ENCODE measurements at regions not wholly inside any gene's neighbourhood (a gene's known extent, or its start where the extent isn't known, plus 50 kb on each side); places are given as distances from the start of the nearest gene placed in this dataset.

- DNase-seq (ENCODE audit: low spot score), result peak; percentile 59
Measured at GRCh38 chr4:104896660-104897645, 249.7 kb upstream of the TET2 start.

- DNase-seq (ENCODE audit: low spot score), result no peak
Measured at GRCh38 chr4:104899863-104900262, 246.8 kb upstream of the TET2 start.

- no peak for DNase-seq (ENCODE audit: low spot score)
Measured at GRCh38 chr4:104901438-104901837, 245.2 kb upstream of the TET2 start.

DNA sequence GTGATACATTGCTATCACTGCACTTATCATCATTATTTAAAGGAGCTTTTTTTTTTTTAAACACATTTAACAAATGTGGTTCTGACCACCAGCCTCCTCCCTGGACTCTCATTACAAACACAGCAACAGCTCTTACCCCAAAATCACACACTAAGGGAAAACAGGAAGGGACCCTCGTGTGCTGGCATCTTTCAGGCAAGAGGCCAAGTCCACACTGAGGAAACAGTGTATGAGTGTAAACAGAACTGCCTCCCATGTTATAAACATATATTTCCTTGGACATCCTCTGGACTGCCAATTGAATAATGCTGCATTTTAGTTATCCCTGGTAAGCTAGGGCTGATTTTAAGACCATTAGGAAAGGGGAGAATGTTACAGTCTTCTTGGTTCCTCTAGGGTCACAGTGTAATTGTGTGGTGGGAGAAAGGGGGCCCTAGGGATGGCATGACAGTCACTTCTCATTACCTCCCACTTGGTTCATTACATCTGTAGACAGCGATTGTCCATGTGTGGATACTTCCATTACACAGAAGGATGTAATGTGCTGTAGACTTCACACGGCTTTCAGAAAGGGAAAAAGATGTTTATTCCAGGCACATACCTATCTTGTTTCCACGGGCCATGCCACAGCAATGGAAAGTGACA, 244.6 kb upstream of the TET2 start:
- no peak for DNase-seq (ENCODE audit: low spot score)

DNA sequence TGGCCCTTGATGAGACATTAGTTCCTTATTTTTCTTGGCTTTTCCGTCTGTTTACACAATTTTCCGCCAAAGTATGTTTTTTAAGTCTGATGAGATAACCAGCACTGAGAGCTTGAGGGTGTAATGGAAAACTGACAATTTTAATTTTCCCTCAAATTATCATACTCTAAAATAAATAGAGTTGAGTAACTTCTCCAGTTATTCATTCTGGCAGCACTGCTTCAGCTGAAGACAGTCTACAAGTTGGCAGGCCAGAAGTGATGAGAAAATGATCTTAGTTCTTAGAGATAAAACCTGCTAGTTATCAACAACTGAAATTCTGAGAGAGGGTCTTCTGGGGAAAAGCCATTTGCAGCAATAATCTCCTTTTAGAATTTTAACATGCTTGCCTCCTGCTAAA, 241.6 kb upstream of the TET2 start:
- DNase-seq (ENCODE audit: low spot score), result no peak

DNA sequence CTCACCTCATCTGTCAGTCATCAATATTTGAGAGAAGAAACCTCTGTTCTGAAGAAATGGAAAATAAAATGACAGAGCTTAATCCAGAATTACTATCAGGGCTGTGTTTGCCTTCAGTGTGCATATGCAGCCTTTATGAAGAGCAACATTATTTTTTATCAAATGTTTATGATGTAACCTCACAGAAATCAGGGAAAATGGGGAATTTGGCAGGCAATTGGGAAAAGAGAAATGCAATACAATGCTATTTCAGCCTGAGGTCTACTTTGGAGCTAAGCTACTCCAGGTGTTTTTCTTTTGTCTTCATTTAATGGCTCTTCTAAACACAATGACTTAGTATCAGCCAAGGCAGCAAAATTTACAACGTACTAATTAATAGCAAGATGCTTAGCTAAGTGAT, 241.1 kb upstream of the TET2 start:
- no peak for DNase-seq (ENCODE audit: low spot score)

- DNase-seq (ENCODE audit: low spot score), result no peak
Measured at GRCh38 chr4:104906276-104906675, 240.4 kb upstream of the TET2 start.

DNA sequence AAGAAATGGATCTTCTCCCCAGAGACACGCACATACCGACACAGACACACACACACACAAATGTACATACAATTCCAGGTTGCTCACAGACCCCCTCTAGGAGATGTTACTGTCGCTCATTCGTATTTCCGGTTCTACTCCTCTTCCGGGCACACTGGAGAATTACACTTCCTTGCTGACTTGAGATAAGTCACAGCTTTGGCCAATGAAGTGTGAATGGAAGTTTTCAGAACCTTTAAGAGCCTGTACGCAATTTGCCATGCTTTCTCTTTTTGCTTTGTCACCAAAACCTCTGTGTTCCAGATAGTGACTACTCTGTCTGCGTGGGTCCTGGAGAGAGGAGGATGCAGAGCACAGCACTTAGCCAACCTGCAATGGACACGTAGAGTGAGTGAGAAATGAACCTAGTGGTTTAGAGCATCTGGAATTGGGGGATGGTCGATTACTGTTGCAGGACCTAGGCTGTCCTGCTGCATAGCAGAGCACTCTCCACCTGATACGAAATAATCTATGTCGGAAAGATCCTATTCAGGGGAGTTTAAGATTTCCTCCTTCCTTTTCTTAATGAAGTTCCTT, 239.5 kb upstream of the TET2 start:
- DNase-seq (ENCODE audit: low spot score), result no peak

GRCh38 chr4:104907991-104908390, 238.7 kb upstream of the TET2 start:
- DNase-seq (ENCODE audit: low spot score), result no peak

DNA sequence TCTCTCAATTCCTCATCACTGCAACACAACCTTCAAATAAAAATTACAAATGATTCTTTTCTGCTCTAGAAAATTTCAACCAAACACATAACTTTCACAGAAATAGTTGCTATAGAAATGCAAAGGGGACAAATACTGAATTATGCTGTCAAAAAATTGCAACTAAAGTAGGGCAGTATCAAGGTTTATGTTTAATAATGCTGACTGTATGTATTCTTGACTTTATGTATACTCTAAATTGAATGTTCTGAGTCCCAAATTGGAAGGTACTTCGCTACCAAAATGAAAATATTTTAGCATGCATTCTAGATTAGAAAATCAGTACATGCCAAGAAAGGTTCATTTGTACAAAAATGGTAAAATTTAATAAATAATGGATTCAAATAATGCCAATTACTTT, 237.3 kb upstream of the TET2 start:
- no peak for DNase-seq (ENCODE audit: low spot score)

DNA sequence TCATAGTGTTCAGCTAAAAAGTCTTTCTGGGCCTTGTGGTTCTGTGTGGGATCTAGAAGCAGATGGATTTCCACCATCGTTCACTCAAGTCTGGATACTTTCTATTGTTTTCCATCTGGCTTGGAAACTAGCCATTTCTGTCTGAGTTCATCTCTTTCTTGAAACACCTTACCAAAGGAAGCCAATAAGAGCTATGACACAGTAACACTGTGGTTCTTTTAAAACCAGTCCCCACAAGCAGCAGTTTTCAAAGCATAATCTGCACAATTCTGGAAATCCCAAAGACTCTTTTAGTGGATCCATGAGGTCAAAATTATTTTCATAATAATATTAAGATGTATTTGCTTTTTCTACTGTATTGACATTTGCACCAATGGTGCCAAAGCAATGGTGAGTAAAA, 234.2 kb upstream of the TET2 start:
- no peak for DNase-seq (ENCODE audit: low spot score)

DNA sequence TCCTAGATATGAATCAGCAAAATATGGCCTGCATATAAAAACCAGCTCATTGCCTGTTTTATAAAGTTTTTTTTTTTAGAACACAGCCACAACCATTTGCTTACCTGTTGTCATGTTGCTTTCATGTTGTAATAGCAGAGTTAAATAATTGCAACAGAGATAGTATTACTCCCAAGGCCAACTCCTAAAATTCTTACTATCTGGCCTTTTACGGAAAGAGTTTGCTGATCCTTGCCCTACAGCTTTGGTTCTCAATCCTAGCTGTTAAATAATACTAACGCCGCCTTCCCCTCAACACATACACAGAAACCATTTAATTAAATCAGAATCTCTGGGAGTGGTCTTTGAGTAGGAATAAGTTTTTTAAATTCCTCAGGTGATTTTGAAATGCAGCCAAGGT, 231.3 kb upstream of the TET2 start:
- no peak for DNase-seq (ENCODE audit: low spot score)

DNA sequence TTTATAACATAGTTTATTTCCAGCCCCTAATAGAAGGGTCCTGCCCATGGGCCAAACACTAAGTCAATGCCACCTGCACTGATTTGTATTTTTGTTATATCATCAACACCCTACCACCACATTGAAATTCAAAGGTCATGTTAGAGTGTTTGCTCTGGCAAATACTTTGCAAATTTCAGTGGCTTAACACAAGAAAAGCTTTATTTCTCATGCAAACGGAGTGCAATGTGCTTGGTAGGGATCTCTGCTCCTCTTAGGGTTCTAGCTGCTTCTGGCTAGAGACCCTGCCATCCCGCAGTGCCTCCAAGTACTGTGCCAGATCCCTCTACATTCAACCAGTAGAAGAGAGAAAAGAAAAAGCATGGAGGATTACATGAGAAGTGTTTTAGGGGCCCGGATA, 230.8 kb upstream of the TET2 start:
- no peak for DNase-seq (ENCODE audit: low spot score)

GRCh38 chr4:104919406-104919805, 227.3 kb upstream of the TET2 start:
- DNase-seq (ENCODE audit: low spot score), result no peak

- no peak for DNase-seq (ENCODE audit: low spot score)
Measured at GRCh38 chr4:104930298-104930697, 216.4 kb upstream of the TET2 start.

GRCh38 chr4:104930745-104931736, 215.6 kb upstream of the TET2 start:
- peak; percentile 31 for DNase-seq (ENCODE audit: low spot score)

- no peak for DNase-seq (ENCODE audit: low spot score)
Measured at GRCh38 chr4:104938624-104939023, 208.1 kb upstream of the TET2 start.

DNA sequence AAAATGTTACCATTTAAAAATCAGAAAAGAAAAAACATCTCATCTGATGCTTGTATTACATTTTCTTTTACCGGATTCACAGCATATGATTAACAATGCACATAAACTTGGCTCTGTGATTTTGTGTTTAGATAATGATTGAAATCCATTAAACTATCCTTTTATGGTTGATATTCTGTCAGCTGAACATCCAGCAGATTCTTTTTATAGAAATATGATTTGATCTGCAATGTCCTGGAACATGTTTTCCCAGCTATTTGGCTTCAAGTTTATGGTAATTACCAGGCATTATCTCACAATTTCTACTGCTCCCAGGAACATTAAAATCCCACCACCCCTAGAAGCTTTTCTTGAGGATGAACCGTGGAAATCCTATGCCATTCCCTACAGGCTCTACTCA, 205.7 kb upstream of the TET2 start:
- DNase-seq (ENCODE audit: low spot score), result no peak

DNA sequence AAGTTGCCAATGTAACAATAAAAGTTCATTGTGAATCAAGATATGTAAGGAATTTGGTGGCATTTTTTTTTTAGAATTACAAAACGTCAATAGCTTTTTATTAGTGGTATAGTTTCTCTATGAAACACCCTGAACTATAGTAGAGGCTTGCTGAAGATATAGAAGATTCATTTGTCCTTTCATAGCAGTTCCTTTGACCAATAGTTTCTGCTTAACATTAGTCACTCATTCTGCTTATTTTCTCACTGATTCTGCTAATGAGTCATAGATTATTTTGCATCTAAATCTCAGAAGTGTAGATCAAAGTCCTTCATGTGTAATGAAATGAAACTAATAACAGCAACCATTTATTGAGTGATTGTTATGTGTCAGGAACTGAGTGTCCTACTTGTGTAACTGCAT, 205.0 kb upstream of the TET2 start:
- DNase-seq (ENCODE audit: low spot score), result peak; percentile 9

DNA sequence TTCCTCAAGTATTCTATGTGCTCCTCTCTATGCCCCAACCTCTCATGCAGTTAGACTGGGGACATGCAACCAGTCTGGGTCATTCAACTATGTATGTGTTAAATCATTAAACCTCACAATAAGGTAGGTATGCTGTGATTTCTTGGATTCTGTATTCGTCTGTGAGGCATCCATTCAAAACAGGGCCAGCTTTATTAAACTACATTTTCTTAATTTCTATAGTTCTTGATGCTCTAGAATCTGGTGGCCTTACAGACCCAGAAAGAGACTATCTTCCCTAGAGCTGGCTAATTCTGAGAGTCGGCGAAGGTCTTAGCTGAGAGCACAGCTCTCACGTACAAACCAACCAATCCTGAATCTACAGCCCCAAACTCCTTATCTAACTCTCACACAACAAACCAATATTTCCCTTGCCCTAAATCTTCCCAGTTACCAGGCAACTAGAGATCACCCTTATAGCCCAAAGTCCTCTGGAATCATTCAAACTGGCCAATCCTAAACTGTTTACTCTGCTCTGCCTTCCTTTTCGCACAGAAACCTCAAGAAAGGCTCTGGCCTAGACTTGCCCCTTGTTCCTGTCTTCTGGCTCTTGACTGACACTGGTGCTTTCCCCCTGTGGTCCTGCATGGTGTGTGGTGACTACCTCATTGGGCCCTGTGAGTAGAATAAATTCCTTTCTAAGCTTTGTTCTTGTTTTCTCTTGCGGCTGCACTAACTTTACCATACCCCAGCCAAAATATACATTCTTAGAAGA, 203.5 kb upstream of the TET2 start:
- DNase-seq (ENCODE audit: low spot score), result no peak

DNA sequence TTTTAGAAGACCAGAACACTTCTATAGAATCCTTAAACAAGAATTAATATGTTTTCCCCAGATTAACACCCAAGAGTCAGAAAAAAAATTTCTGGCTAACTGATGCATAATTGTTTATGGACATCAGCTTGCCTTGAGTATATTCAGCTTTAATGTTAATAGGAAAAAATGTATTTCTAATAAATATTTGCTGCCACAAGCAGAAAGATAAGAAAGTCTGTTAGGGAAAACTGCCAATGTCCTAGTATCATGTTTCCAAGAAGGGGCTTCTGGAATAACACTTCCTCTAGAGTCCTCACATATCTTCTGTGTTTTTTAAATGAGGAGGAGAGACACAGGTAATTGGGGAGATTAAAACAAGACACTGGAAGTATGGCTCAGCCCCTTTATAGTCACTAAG, 202.1 kb upstream of the TET2 start:
- no peak for DNase-seq (ENCODE audit: low spot score)

Data from activated CD4-positive, alpha-beta T cell treated with anti-CD3 and anti-CD28 coated beads, Interleukin-2, Interleukin-4, amounts not matched to agents 100 ng/mL and 50 ng/mL, durations not matched to agents 16 hours and 8 hours (primary cell).